Ovary (tissue), 3 donors: ENCODE measurements at regions not wholly inside any gene's neighbourhood (a gene's known extent, or its start where the extent isn't known, plus 50 kb on each side); places are given as distances from the start of the nearest gene placed in this dataset.

Experiments
- EP300 ChIP-seq: sonication (generic); formaldehyde crosslinking; IDR thresholded peaks from one replicate; pipeline ENCODE4 v1.6.1; 2017; ENCODE audit warnings: antibody characterized with exemption
- POLR2A ChIP-seq: fragments of 450-650 bp; IDR thresholded peaks from one replicate; pipeline ENCODE4 v1.6.1; 2017; ENCODE audit warnings: antibody characterized with exemption, mild to moderate bottlenecking, moderate library complexity
- TF ChIP-seq, protein P1 (sequence below), 3 donors: fragments of 450-650 bp in 2 of 3; fragments of 200-600 bp in 1 of 3; IDR thresholded peaks; one replicate each; pipeline versions ENCODE4 v1.5.1 to v1.8.0; 2016 to 2022; ENCODE audit warnings: antibody characterized with exemption in 3 of 3, mild to moderate bottlenecking in 1 of 3
- donor health status: DM: no; HTN: no; CAD: no.

DNA sequence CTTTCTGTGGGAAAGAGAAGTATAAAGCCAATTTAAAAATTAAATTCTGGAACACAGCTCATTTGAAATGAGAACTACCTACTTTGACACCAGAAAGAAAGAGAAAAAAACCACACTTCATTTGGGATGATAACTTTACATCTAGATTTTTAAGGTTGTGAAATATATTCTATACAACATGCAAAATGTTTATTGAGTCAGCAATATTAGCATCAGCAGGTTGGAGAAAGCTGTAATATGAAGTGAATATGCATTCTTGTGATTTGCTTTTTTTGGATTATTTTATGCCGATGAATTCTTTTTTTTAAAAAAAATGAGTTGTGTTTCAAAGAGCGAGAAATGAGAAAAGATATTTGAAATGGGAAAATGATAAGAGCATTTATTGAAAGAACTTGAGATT lies 307.0 kb upstream of the DPPA4 start:
- TF ChIP-seq, protein P1, sequence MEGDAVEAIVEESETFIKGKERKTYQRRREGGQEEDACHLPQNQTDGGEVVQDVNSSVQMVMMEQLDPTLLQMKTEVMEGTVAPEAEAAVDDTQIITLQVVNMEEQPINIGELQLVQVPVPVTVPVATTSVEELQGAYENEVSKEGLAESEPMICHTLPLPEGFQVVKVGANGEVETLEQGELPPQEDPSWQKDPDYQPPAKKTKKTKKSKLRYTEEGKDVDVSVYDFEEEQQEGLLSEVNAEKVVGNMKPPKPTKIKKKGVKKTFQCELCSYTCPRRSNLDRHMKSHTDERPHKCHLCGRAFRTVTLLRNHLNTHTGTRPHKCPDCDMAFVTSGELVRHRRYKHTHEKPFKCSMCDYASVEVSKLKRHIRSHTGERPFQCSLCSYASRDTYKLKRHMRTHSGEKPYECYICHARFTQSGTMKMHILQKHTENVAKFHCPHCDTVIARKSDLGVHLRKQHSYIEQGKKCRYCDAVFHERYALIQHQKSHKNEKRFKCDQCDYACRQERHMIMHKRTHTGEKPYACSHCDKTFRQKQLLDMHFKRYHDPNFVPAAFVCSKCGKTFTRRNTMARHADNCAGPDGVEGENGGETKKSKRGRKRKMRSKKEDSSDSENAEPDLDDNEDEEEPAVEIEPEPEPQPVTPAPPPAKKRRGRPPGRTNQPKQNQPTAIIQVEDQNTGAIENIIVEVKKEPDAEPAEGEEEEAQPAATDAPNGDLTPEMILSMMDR (IDR thresholded peaks at IDR 0.05), result no peak
- TF ChIP-seq POLR2A, result no peak
- TF ChIP-seq EP300, result no peak
